ENCODE measurements at regions not wholly inside any gene's neighbourhood (a gene's known extent, or its start where the extent isn't known, plus 50 kb on each side); places are given as distances from the start of the nearest gene placed in this dataset.

GRCh38 chr11:116099541-116099940, 595.3 kb upstream of the CADM1 start (continued):
- no peak for TF ChIP-seq ZBTB2 (CRISPR knock-in tag; IDR thresholded peaks at IDR 0.05; ENCODE audit: low read depth)
- TF ChIP-seq RELA (CRISPR knock-in tag; IDR thresholded peaks at IDR 0.05): no peak

GRCh38 chr11:116096272-116096995, 592.2 kb upstream of the CADM1 start:
- intact Hi-C loops (cut with micrococcal nuclease; ENCODE audit: unreplicated experiment) (no loop called here), in situ Hi-C loops (cut with HindIII; ENCODE audit: extremely low pct_ligation_motif_present, low pct_unique_long_range_greater_than_20kb) (no loop called here)
- FAIRE-seq: no peak
- Histone ChIP-seq H2AFZ (ENCODE audit: low read length) (no peak overlapping the region), H3K4me2 (ENCODE audit: low read depth, low read length) (no peak overlapping the region), H3K79me2 (ENCODE audit: insufficient read depth, low read length) (no peaks in the 10 kb centered on the region), H3K4me3 (replicated peaks in 1 of 3; ENCODE audit: insufficient read depth in 1 of 3, low read depth in 2 of 3, low read length in 3 of 3) (no peak overlapping the region), H3K4me1 (ENCODE audit: insufficient read depth, low read length) (no peaks in the 10 kb centered on the region), H3K9ac (ENCODE audit: insufficient read depth, low read depth, low read length) (no peak overlapping the region), H3K9me3 (ENCODE audit: low read length) (no peaks in the 10 kb centered on the region), H3K27me3 (ENCODE audit: control insufficient read depth in 1 of 2, insufficient read depth in 2 of 2, low read length in 2 of 2) (peaks cover 0 to 23% of the 10 kb centered on the region in 2 experiments; a peak in 2 of 5 replicates), H3K36me3 (replicated peaks in 1 of 2; ENCODE audit: control insufficient read depth in 1 of 2, insufficient read depth in 2 of 2, low read length in 2 of 2) (no peaks in the 10 kb centered on the region), H4K20me1 (ENCODE audit: insufficient read depth, low read length) (no peaks in the 10 kb centered on the region), H3K27ac (ENCODE audit: extremely low read length, insufficient read depth, low read length) (no peak overlapping the region)
- CTCF ChIA-PET (ENCODE audit: low intra/inter-chr PET ratio, low total read pairs): no interaction called here
- POLR2A ChIA-PET: no interaction called here
- BruUV-seq (replicated peaks): no TSS peak
- 33% methylated on average over 11 of the region's 12 CpGs for WGBS (ENCODE audit: low lambda C conversion rate)
- no peak for DNase-seq (ENCODE audit: low spot score)
- no peak for ATAC-seq
- no peak for TF ChIP-seq ZNF75D (CRISPR knock-in tag; IDR thresholded peaks at IDR 0.05; ENCODE audit: borderline replicate concordance)
- no peak for TF ChIP-seq ZNF333 (CRISPR knock-in tag; IDR thresholded peaks at IDR 0.05; ENCODE audit: borderline replicate concordance)
- TF ChIP-seq ZSCAN12 (CRISPR knock-in tag; IDR thresholded peaks at IDR 0.05): no peak
- TF ChIP-seq ZNF235 (CRISPR knock-in tag; IDR thresholded peaks at IDR 0.05; ENCODE audit: borderline replicate concordance): no peak
- no peak for TF ChIP-seq HDAC6 (IDR thresholded peaks at IDR 0.05; ENCODE audit: low read depth, low read length)
- TF ChIP-seq KAT2B (IDR thresholded peaks at IDR 0.05; ENCODE audit: borderline replicate concordance, low read depth, low read length): no peak
- no peak for TF ChIP-seq KDM3A (CRISPR knock-in tag; IDR thresholded peaks at IDR 0.05; ENCODE audit: low read depth)
- TF ChIP-seq ZNF20 (CRISPR knock-in tag; IDR thresholded peaks at IDR 0.05): no peak
- TF ChIP-seq ZNF563 (CRISPR knock-in tag; IDR thresholded peaks at IDR 0.05): no peak
- TF ChIP-seq BCLAF1 (IDR thresholded peaks at IDR 0.05): no peak
- TF ChIP-seq ZNF691 (CRISPR knock-in tag; IDR thresholded peaks at IDR 0.05; ENCODE audit: borderline replicate concordance, low read depth): no peak
- TF ChIP-seq TCF7 (IDR thresholded peaks at IDR 0.05; ENCODE audit: low read depth): no peak
- no peak for TF ChIP-seq THYN1 (CRISPR knock-in tag; IDR thresholded peaks at IDR 0.05; ENCODE audit: borderline replicate concordance, low read depth)
- no peak for TF ChIP-seq EZH2 (conservative IDR thresholded peaks at IDR 0.05; ENCODE audit: low read depth, low read length)

Data from HepG2 (cell line).